ENCODE measurements at regions not wholly inside any gene's neighbourhood (a gene's known extent, or its start where the extent isn't known, plus 50 kb on each side); places are given as distances from the start of the nearest gene placed in this dataset.
"Not testable (repeated sequence)": the region's sequence is repeated elsewhere in the genome, so short reads cannot be mapped to it uniquely, and the experiment has no call there.

- DNase-seq = no peak
These were observed 898.3 kb downstream of the BRD1 start for GRCh38 chr22:48929276-48929790.

- no peak for DNase-seq
These were observed 900.1 kb downstream of the BRD1 start for GRCh38 chr22:48927591-48927990.

- no peak for DNase-seq
These were observed 901.0 kb downstream of the BRD1 start for GRCh38 chr22:48926643-48927042.

- no peak for DNase-seq
These were observed 901.5 kb downstream of the BRD1 start for GRCh38 chr22:48926136-48926535.

GRCh38 chr22:48925450-48925849 lies 902.2 kb downstream of the BRD1 start:
- no peak for DNase-seq

GRCh38 chr22:48923996-48924395 lies 903.7 kb downstream of the BRD1 start:
- no peak for DNase-seq

GRCh38 chr22:48923165-48923865 lies 904.4 kb downstream of the BRD1 start:
- no peak for DNase-seq

GRCh38 chr22:48921411-48921903 lies 906.2 kb downstream of the BRD1 start:
- no peak for DNase-seq

- DNase-seq = no peak
These were observed 906.9 kb downstream of the BRD1 start for GRCh38 chr22:48920776-48921241.

- DNase-seq = no peak
These were observed 907.7 kb downstream of the BRD1 start for GRCh38 chr22:48919851-48920589.

- DNase-seq = no peak
These were observed 908.5 kb downstream of the BRD1 start for GRCh38 chr22:48919187-48919590.

- no peak for DNase-seq
These were observed 909.0 kb downstream of the BRD1 start for GRCh38 chr22:48918585-48919186.

- not testable (repeated sequence) for DNase-seq
These were observed 915.2 kb downstream of the BRD1 start for GRCh38 chr22:48912356-48913066.

- not testable (repeated sequence) for DNase-seq
These were observed 916.0 kb downstream of the BRD1 start for GRCh38 chr22:48911647-48912046.

- DNase-seq = not testable (repeated sequence)
These were observed 916.6 kb downstream of the BRD1 start for GRCh38 chr22:48911067-48911466.

- no peak for DNase-seq
These were observed 919.1 kb downstream of the BRD1 start for GRCh38 chr22:48908547-48908946.

GRCh38 chr22:48907591-48907990 lies 920.1 kb downstream of the BRD1 start:
- no peak for DNase-seq

- DNase-seq = no peak
These were observed 921.3 kb downstream of the BRD1 start for GRCh38 chr22:48906216-48906835.

GRCh38 chr22:48905206-48905975 lies 922.3 kb downstream of the BRD1 start:
- no peak for DNase-seq

GRCh38 chr22:48902983-48903650 lies 924.6 kb downstream of the BRD1 start:
- no peak for DNase-seq
